ENCODE measurements at regions not wholly inside any gene's neighbourhood (a gene's known extent, or its start where the extent isn't known, plus 50 kb on each side); places are given as distances from the start of the nearest gene placed in this dataset.

DNA sequence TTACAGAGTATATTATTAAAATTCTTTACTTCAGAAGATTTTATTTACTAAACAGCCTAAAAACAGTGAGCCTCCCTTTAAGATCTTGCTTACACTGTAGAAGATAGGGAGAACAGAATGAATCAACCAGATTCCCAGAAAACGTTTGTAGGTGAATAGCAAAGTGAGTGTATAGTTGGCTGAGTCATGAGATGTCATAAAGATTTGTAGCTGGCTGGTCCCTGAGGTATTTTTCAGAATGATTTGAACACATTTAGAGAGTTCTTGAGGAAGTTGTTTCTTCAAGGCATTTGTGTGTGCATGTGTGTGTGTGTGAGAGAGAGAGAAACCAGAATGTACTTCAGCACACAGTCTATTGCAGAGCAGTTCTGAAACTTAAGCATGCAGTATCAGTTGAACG is 159.4 kb upstream of the PRR16 start:
- TF ChIP-seq THAP11 (CRISPR knock-in tag; IDR thresholded peaks at IDR 0.05) (no peak), ZNF777 (CRISPR knock-in tag; IDR thresholded peaks at IDR 0.05) (no peak), POLR2A (IDR thresholded peaks at IDR 0.05; ENCODE audit: insufficient read depth in 1 of 2, low read depth in 2 of 2, low read length in 2 of 2) (no peak), ATF7 (IDR thresholded peaks at IDR 0.05) (no peak), ATF7 (CRISPR knock-in tag; IDR thresholded peaks at IDR 0.05) (no peak), ZNF232 (CRISPR knock-in tag; IDR thresholded peaks at IDR 0.05; ENCODE audit: borderline replicate concordance) (no peak), SSRP1 (CRISPR knock-in tag; IDR thresholded peaks at IDR 0.05) (no peak), ZNF616 (CRISPR knock-in tag; IDR thresholded peaks at IDR 0.05; ENCODE audit: low read depth) (no peak), GATA4 (IDR thresholded peaks at IDR 0.05; ENCODE audit: borderline replicate concordance, low read depth) (no peak), MAFF (IDR thresholded peaks at IDR 0.05; ENCODE audit: low read depth, low read length) (no peak), ZHX2 (IDR thresholded peaks at IDR 0.05; ENCODE audit: low read depth) (no peak), ZHX2 (CRISPR knock-in tag; IDR thresholded peaks at IDR 0.05; ENCODE audit: borderline replicate concordance) (no peak), KMT2A (CRISPR knock-in tag; IDR thresholded peaks at IDR 0.05) (no peak), GLMP (CRISPR knock-in tag; IDR thresholded peaks at IDR 0.05; ENCODE audit: borderline replicate concordance) (no peak)
- TF ChIP-seq, protein P1, sequence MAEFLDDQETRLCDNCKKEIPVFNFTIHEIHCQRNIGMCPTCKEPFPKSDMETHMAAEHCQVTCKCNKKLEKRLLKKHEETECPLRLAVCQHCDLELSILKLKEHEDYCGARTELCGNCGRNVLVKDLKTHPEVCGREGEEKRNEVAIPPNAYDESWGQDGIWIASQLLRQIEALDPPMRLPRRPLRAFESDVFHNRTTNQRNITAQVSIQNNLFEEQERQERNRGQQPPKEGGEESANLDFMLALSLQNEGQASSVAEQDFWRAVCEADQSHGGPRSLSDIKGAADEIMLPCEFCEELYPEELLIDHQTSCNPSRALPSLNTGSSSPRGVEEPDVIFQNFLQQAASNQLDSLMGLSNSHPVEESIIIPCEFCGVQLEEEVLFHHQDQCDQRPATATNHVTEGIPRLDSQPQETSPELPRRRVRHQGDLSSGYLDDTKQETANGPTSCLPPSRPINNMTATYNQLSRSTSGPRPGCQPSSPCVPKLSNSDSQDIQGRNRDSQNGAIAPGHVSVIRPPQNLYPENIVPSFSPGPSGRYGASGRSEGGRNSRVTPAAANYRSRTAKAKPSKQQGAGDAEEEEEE (CRISPR knock-in tag; IDR thresholded peaks at IDR 0.05; ENCODE audit: borderline replicate concordance), result no peak
- TF ChIP-seq, protein P2, sequence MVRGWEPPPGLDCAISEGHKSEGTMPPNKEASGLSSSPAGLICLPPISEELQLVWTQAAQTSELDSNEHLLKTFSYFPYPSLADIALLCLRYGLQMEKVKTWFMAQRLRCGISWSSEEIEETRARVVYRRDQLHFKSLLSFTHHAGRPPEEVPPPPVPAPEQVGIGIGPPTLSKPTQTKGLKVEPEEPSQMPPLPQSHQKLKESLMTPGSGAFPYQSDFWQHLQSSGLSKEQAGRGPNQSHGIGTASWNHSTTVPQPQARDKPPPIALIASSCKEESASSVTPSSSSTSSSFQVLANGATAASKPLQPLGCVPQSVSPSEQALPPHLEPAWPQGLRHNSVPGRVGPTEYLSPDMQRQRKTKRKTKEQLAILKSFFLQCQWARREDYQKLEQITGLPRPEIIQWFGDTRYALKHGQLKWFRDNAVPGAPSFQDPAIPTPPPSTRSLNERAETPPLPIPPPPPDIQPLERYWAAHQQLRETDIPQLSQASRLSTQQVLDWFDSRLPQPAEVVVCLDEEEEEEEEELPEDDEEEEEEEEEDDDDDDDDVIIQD (CRISPR knock-in tag; IDR thresholded peaks at IDR 0.05; ENCODE audit: low read depth), result no peak
- H3K27me3 ChIP-seq (ENCODE audit: control insufficient read depth in 1 of 2, insufficient read depth in 2 of 2, low read length in 2 of 2), result no peaks in the 10 kb centered on the region
- ChIA-PET POLR2A (no interaction called here), CTCF (ENCODE audit: low intra/inter-chr PET ratio, low total read pairs) (no interaction called here)
- DNase-seq (ENCODE audit: low spot score), result no peak
- H3K79me2 ChIP-seq (ENCODE audit: insufficient read depth, low read length), result no peaks in the 10 kb centered on the region
- 0% methylated on average over 2 of the region's 2 CpGs for WGBS (ENCODE audit: low lambda C conversion rate)
- H2AFZ ChIP-seq (ENCODE audit: low read length), result no peak overlapping the region
- no peaks in the 10 kb centered on the region for H3K36me3 ChIP-seq (replicated peaks in 1 of 2; ENCODE audit: control insufficient read depth in 1 of 2, insufficient read depth in 2 of 2, low read length in 2 of 2)
- intact Hi-C loops (cut with micrococcal nuclease; ENCODE audit: unreplicated experiment), result no loop called here
- H3K27ac ChIP-seq (ENCODE audit: extremely low read length, insufficient read depth, low read length), result no peak overlapping the region
- no TSS peak for BruUV-seq (replicated peaks)
- no peaks in the 10 kb centered on the region for H4K20me1 ChIP-seq (ENCODE audit: insufficient read depth, low read length)
- no peak for ATAC-seq
- H3K4me2 ChIP-seq (ENCODE audit: low read depth, low read length), result no peak overlapping the region
- in situ Hi-C loops (cut with HindIII; ENCODE audit: extremely low pct_ligation_motif_present, low pct_unique_long_range_greater_than_20kb), result no loop called here
- H3K9me3 ChIP-seq (ENCODE audit: low read length), result no peaks in the 10 kb centered on the region
- H3K4me3 ChIP-seq (replicated peaks in 1 of 3; ENCODE audit: insufficient read depth in 1 of 3, low read depth in 2 of 3, low read length in 3 of 3), result no peak overlapping the region
- H3K4me1 ChIP-seq (ENCODE audit: insufficient read depth, low read length), result no peaks in the 10 kb centered on the region
- no peak overlapping the region for H3K9ac ChIP-seq (ENCODE audit: insufficient read depth, low read depth, low read length)
- FAIRE-seq, result no peak

All from HepG2 (cell line).